ENCODE measurements at regions not wholly inside any gene's neighbourhood (a gene's known extent, or its start where the extent isn't known, plus 50 kb on each side); places are given as distances from the start of the nearest gene placed in this dataset.

DNA sequence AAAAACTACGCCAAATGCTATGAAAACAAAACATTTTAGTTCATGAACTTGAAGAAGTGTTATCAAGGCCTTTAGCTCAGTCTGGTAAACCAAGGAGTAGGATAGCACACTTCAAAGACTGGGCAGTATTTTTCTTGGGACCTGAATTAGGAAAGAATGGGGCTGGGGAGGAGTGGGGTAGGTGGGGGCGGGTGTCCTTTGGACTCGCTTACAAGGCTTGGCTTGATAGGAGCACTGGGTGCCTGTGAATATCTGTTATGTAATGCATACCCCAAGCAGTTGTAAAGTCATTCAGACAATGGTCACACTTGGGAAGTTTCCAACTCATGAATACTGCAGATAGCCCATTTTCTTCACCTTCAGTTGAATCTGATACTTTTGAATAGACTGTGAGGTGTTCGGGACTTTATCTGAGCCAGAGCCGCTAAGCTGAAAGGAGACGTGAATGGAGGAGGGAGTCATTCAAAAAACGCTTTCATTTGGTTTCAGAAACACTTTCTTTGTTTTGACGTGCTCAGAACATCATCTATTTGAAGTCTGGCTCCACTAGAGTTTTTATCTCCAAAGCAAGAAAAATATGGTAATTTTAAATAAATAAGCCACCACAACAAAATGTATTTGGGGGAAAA, 70.1 kb upstream of the FAM204A start:
- TF ChIP-seq POLR2A (IDR thresholded peaks at IDR 0.05) (no peak), CTCF (IDR thresholded peaks at IDR 0.05) (no peak)

All from heart left ventricle (tissue), 13 donors.